DOHH2 (cell line): ENCODE measurements at regions not wholly inside any gene's neighbourhood (a gene's known extent, or its start where the extent isn't known, plus 50 kb on each side); places are given as distances from the start of the nearest gene placed in this dataset.

Experiments
- H3F3A ChIP-seq: fragments of 200-600 bp; sonication (generic), shearing (Covaris generic); 2 replicates; pipeline ENCODE4 v1.6.0; 2016; ENCODE audit warnings: antibody characterized with exemption, mild to moderate bottlenecking; ENCODE audit not compliant: control insufficient read depth, insufficient read depth
- H3K27ac ChIP-seq: fragments of 200-600 bp; sonication (generic); 2 replicates; pipeline ENCODE4 v1.5.1; 2014; ENCODE audit warnings: low read depth, mild to moderate bottlenecking, low read length, moderate library complexity
- H3K27me3 ChIP-seq: fragments of 200-600 bp; sonication (generic); 2 replicates; pipeline ENCODE4 v1.6.1; 2014; ENCODE audit warnings: mild to moderate bottlenecking, low read length, mixed read lengths; ENCODE audit not compliant: control insufficient read depth
- H3K36me3 ChIP-seq: fragments of 200-600 bp; sonication (generic); 2 replicates; pipeline ENCODE4 v1.6.1; 2014; ENCODE audit warnings: mild to moderate bottlenecking, low read length, moderate library complexity, mixed read lengths; ENCODE audit not compliant: control insufficient read depth
- H3K4me1 ChIP-seq: fragments of 200-600 bp; sonication (generic); 2 replicates; pipeline ENCODE4 v1.6.1; 2014; ENCODE audit warnings: mild to moderate bottlenecking, low read length, mixed read lengths; ENCODE audit not compliant: control insufficient read depth
- H3K4me2 ChIP-seq: fragments of 200-600 bp; sonication (generic); 2 replicates; pipeline ENCODE4 v1.6.0; 2014; ENCODE audit warnings: mild to moderate bottlenecking, low read length, moderate library complexity
- H3K4me3 ChIP-seq: fragments of 200-600 bp; sonication (generic); 2 replicates; pipeline ENCODE4 v1.5.1; 2014; ENCODE audit warnings: mild to moderate bottlenecking, low read length, mixed read lengths
- H3K79me2 ChIP-seq: fragments of 200-600 bp; sonication (generic); 2 replicates; pipeline ENCODE4 v1.6.1; 2014; ENCODE audit warnings: mild to moderate bottlenecking, low read length, mixed read lengths; ENCODE audit not compliant: control insufficient read depth
- H3K9me2 ChIP-seq: fragments of 200-600 bp; sonication (generic); replicated peaks from 2 replicates; pipeline ENCODE4 v1.6.1; 2014; ENCODE audit warnings: mild to moderate bottlenecking, low read length, mixed read lengths; ENCODE audit not compliant: control insufficient read depth
- H3K9me3 ChIP-seq: fragments of 200-600 bp; sonication (generic); 2 replicates; pipeline ENCODE4 v1.6.1; 2014; ENCODE audit warnings: antibody characterized with exemption, low read length, mixed read lengths; ENCODE audit not compliant: control insufficient read depth, insufficient read depth
- H4K20me1 ChIP-seq: fragments of 200-600 bp; sonication (generic); 2 replicates; pipeline ENCODE4 v1.6.0; 2014; ENCODE audit warnings: low read depth, mild to moderate bottlenecking, antibody characterized with exemption, low read length, moderate library complexity; ENCODE audit not compliant: control insufficient read depth, insufficient read depth
- CTCF ChIP-seq: fragments of 200-600 bp; sonication (generic); IDR thresholded peaks from one replicate; pipeline ENCODE4 v1.5.1; 2014; ENCODE audit warnings: antibody characterized with exemption, mild to moderate bottlenecking, low read depth, low read length; ENCODE audit not compliant: poor library complexity, severe bottlenecking
- EZH2phosphoT487 ChIP-seq: fragments of 200-600 bp; sonication (generic); IDR thresholded peaks from 2 replicates; pipeline ENCODE4 v1.6.1; 2017; ENCODE audit warnings: borderline replicate concordance, mild to moderate bottlenecking, antibody characterized with exemption, low read length, moderate library complexity, mixed read lengths

- Histone ChIP-seq H3K27ac (no peak overlapping the region), H3K36me3 (no peaks in the 10 kb centered on the region), H3K4me1 (peaks cover 7% of the 10 kb centered on the region), H3K79me2 (no peaks in the 10 kb centered on the region), H3K4me3 (no peak overlapping the region), H3K27me3 (no peaks in the 10 kb centered on the region), H3K4me2 (no peak overlapping the region), H3F3A (no peaks in the 10 kb centered on the region), H3K9me3 (no peaks in the 10 kb centered on the region), H3K9me2 (no peaks in the 10 kb centered on the region), H4K20me1 (no peaks in the 10 kb centered on the region)
- TF ChIP-seq CTCF (no peak), EZH2phosphoT487 (no peak)
These were observed 63.7 kb upstream of the CAMK2D start for GRCh38 chr4:113825272-113825671.

GRCh38 chr4:113824396-113824795 is 62.9 kb upstream of the CAMK2D start:
- Histone ChIP-seq H3K27ac (no peak overlapping the region), H3F3A (no peaks in the 10 kb centered on the region), H3K9me3 (no peaks in the 10 kb centered on the region), H3K4me3 (no peak overlapping the region), H3K79me2 (no peaks in the 10 kb centered on the region), H3K9me2 (no peaks in the 10 kb centered on the region), H3K36me3 (no peaks in the 10 kb centered on the region), H4K20me1 (no peaks in the 10 kb centered on the region), H3K4me1 (peaks cover 7% of the 10 kb centered on the region), H3K27me3 (no peaks in the 10 kb centered on the region), H3K4me2 (no peak overlapping the region)
- no peak for TF ChIP-seq CTCF
- no peak for TF ChIP-seq EZH2phosphoT487

- Histone ChIP-seq H3K9me2 (no peaks in the 10 kb centered on the region), H3K36me3 (no peaks in the 10 kb centered on the region), H3K27ac (no peak overlapping the region), H3K4me1 (peaks cover 7% of the 10 kb centered on the region), H3K9me3 (no peaks in the 10 kb centered on the region), H3K4me3 (no peak overlapping the region), H3K79me2 (no peaks in the 10 kb centered on the region), H3F3A (no peaks in the 10 kb centered on the region), H3K27me3 (no peaks in the 10 kb centered on the region), H4K20me1 (no peaks in the 10 kb centered on the region), H3K4me2 (no peak overlapping the region)
- TF ChIP-seq CTCF (no peak), EZH2phosphoT487 (no peak)
These were observed 61.7 kb upstream of the CAMK2D start for GRCh38 chr4:113823291-113823659.
